ENCODE measurements at regions not wholly inside any gene's neighbourhood (a gene's known extent, or its start where the extent isn't known, plus 50 kb on each side); places are given as distances from the start of the nearest gene placed in this dataset.

GRCh38 chr9:107856633-107857032 lies 367.1 kb upstream of the KLF4 start:
- no peak overlapping the region for H2BK15ac ChIP-seq (ENCODE audit: low read depth, low read length)
- H3K23ac ChIP-seq (ENCODE audit: insufficient read length, low read depth, low read length): no peak overlapping the region
- Mint-ChIP-seq H3K27ac (no peak overlapping the region), H3K27me3 (ENCODE audit: low read depth) (no peaks in the 10 kb centered on the region), H3K4me3 (no peak overlapping the region), H3K36me3 (ENCODE audit: insufficient read depth in 1 of 3, low read depth in 3 of 3) (peaks cover 2 to 5% (median 5%) of the 10 kb centered on the region in 3 experiments; a peak in 4 of 7 replicates), H3K4me1 (0 out of 4 replicates have a peak, but pooled peaks cover 0 to under 1% of the 10 kb centered on the region in 2 experiments), H3K9me3 (peaks cover 5 to 17% of the 10 kb centered on the region in 2 experiments; a peak in 4 of 5 replicates)
- no peaks in the 10 kb centered on the region for H4K20me1 ChIP-seq (ENCODE audit: control insufficient read depth, insufficient read depth, insufficient read length)
- no peak overlapping the region for H4K91ac ChIP-seq (ENCODE audit: insufficient read length, low read depth, low read length)
- no peak overlapping the region for H3K4ac ChIP-seq (ENCODE audit: low read depth, low read length)
- DNase-seq: no peak
- TF ChIP-seq CTCF (conservative IDR thresholded peaks at IDR 0.05): no peak
- H3K23me2 ChIP-seq (ENCODE audit: insufficient read length, low read depth, low read length, poor library complexity, severe bottlenecking): no peaks in the 10 kb centered on the region
- no peak overlapping the region for H3K4me2 ChIP-seq (ENCODE audit: insufficient read depth, insufficient read length, low read length)
- H3K79me2 ChIP-seq (ENCODE audit: insufficient read depth, low read length): no peaks in the 10 kb centered on the region
- no peaks in the 10 kb centered on the region for H3K79me1 ChIP-seq (ENCODE audit: insufficient read depth, low read depth, low read length, poor library complexity, severe bottlenecking)
- H3T11ph ChIP-seq (ENCODE audit: low read length): no peak overlapping the region
- H3K27me3 ChIP-seq (ENCODE audit: insufficient read depth, low read length): no peaks in the 10 kb centered on the region
- no peak overlapping the region for H3K27ac ChIP-seq (ENCODE audit: insufficient read length, low read depth, low read length)
- no peak overlapping the region for H2BK20ac ChIP-seq (ENCODE audit: low read depth, low read length, poor library complexity, severe bottlenecking)
- no peak overlapping the region for H2BK5ac ChIP-seq (ENCODE audit: insufficient read length, low read length)
- H3K14ac ChIP-seq (ENCODE audit: insufficient read depth, low read length): no peak overlapping the region
- no peak overlapping the region for H4K8ac ChIP-seq (replicated peaks; ENCODE audit: insufficient read length, low read depth, low read length)
- H2AFZ ChIP-seq (ENCODE audit: low read length): no peak overlapping the region
- no peaks in the 10 kb centered on the region for H3K9me3 ChIP-seq (ENCODE audit: control insufficient read depth, low read depth, low read length)
- no peak overlapping the region for H2BK120ac ChIP-seq (ENCODE audit: low read depth, low read length, poor library complexity, severe bottlenecking)
- H3K4me1 ChIP-seq (ENCODE audit: insufficient read depth, low read length): no peaks in the 10 kb centered on the region
- no peak overlapping the region for H2BK12ac ChIP-seq (ENCODE audit: insufficient read length, low read depth, low read length)
- WGBS (ENCODE audit: extremely low coverage, insufficient read length, low lambda C conversion rate): no CpG with 5 or more reads among the region's 2 CpGs
- H3K9ac ChIP-seq (ENCODE audit: extremely low read depth, insufficient read length, low read length): no peak overlapping the region
- H3K18ac ChIP-seq (ENCODE audit: insufficient read length, low read depth, low read length): no peak overlapping the region
- no peak overlapping the region for H2AK5ac ChIP-seq (ENCODE audit: insufficient read length, low read length)
- H3K56ac ChIP-seq (ENCODE audit: insufficient read length, low read depth, low read length): no peak overlapping the region
- H4K5ac ChIP-seq (ENCODE audit: insufficient read length, low read depth, low read length): no peak overlapping the region
